Mesendoderm (in vitro differentiated cells): ENCODE measurements at regions not wholly inside any gene's neighbourhood (a gene's known extent, or its start where the extent isn't known, plus 50 kb on each side); places are given as distances from the start of the nearest gene placed in this dataset.

ENCODE experiments used
- DNase-seq: peaks from one replicate; pipeline ENCODE4 v3.0.0; 2013
- H2AK5ac ChIP-seq: 2 replicates; pipeline ENCODE4 v1.6.1; 2013; ENCODE audit warnings: low read length, inconsistent platforms
- H2BK120ac ChIP-seq: 2 replicates; pipeline ENCODE4 v1.6.1; 2013; ENCODE audit warnings: low read depth, mild to moderate bottlenecking, low read length, moderate library complexity, mixed read lengths
- H2BK15ac ChIP-seq: replicated peaks from 2 replicates; pipeline ENCODE4 v1.6.1; 2013; ENCODE audit warnings: low read depth, mild to moderate bottlenecking, moderate library complexity
- H2BK5ac ChIP-seq: 2 replicates; pipeline ENCODE4 v1.6.1; 2013; ENCODE audit warnings: low read length, inconsistent platforms
- H3K18ac ChIP-seq: 2 replicates; pipeline ENCODE4 v1.6.1; 2013; ENCODE audit warnings: mild to moderate bottlenecking, low read length, mixed read lengths
- H3K23ac ChIP-seq: one replicate; pipeline ENCODE4 v1.6.1; 2013; ENCODE audit warnings: low read length
- H3K27ac ChIP-seq: 2 replicates; pipeline ENCODE4 v1.5.1; 2013; ENCODE audit warnings: low read depth, mild to moderate bottlenecking, inconsistent platforms, low read length, moderate library complexity
- H3K27me3 ChIP-seq: 2 replicates; pipeline ENCODE4 v1.6.1; 2013; ENCODE audit warnings: low read length, control low read depth, mild to moderate bottlenecking, inconsistent platforms; ENCODE audit not compliant: insufficient read depth, poor library complexity
- H3K36me3 ChIP-seq: 2 replicates; pipeline ENCODE4 v1.6.1; 2013; ENCODE audit warnings: low read length, inconsistent platforms; ENCODE audit not compliant: control insufficient read depth, insufficient read depth
- H3K4ac ChIP-seq: one replicate; pipeline ENCODE4 v1.6.1; 2013; ENCODE audit warnings: low read depth, mild to moderate bottlenecking, low read length, moderate library complexity
- H3K4me1 ChIP-seq: 2 replicates; pipeline ENCODE4 v1.6.1; 2013; ENCODE audit warnings: low read depth, low read length, inconsistent platforms; ENCODE audit not compliant: control insufficient read depth
- H3K4me2 ChIP-seq: 2 replicates; pipeline ENCODE4 v1.6.1; 2013; ENCODE audit warnings: low read length
- H3K4me3 ChIP-seq: 2 replicates; pipeline ENCODE4 v1.5.1; 2013; ENCODE audit warnings: mild to moderate bottlenecking, low read length
- H3K56ac ChIP-seq: one replicate; pipeline ENCODE4 v1.6.1; 2013; ENCODE audit warnings: low read length
- H3K79me1 ChIP-seq: 2 replicates; pipeline ENCODE4 v1.6.1; 2013; ENCODE audit warnings: low read length, inconsistent platforms
- H3K79me2 ChIP-seq: 2 replicates; pipeline ENCODE4 v1.6.1; 2013; ENCODE audit warnings: mild to moderate bottlenecking, low read length; ENCODE audit not compliant: control insufficient read depth, insufficient read depth
- H3K9ac ChIP-seq: 2 replicates; pipeline ENCODE4 v1.6.1; 2013; ENCODE audit warnings: low read length, inconsistent platforms
- H4K5ac ChIP-seq: one replicate; pipeline ENCODE4 v1.6.1; 2013; ENCODE audit warnings: low read length
- H4K8ac ChIP-seq: one replicate; pipeline ENCODE4 v1.6.1; 2013; ENCODE audit warnings: low read depth, mild to moderate bottlenecking, control low read depth, low read length, moderate library complexity
- WGBS: extraction: QIAGEN DNeasy Blood & Tissue Kit; methylation state at CpG from one replicate; pipeline ENCODE4 v1.1.7; 2013; ENCODE audit warnings: low lambda C conversion rate, missing lambda C conversion rate; ENCODE audit not compliant: insufficient coverage; ENCODE audit errors: extremely low coverage; 5-methylcytosine and 5-hydroxymethylcytosine counted together

DNA sequence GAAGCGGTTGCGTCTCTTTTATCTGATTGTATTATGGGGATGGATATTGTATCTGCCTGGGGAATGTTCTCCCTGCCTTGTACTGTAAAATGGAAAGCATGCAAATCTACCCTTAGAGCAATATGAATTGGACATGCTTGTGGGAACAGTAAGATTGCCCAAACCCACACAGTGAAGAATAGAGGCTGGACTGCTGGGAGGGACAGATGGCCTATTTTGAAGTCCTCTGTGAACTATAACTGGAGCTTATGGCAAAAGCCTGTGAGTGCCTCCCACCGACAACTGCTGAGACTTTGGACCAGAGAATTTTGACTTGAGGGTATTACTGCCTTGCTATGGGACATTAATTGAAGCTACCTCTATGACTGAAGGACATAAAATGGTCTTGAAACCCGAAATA lies 168.9 kb downstream of the ERCC6L2 start:
- Histone ChIP-seq H2BK5ac (no peak overlapping the region), H3K36me3 (no peaks in the 10 kb centered on the region), H2BK15ac (no peak overlapping the region), H3K56ac (no peak overlapping the region), H3K79me2 (no peaks in the 10 kb centered on the region), H3K27me3 (no peaks in the 10 kb centered on the region), H3K4me1 (no peaks in the 10 kb centered on the region), H4K8ac (no peak overlapping the region), H3K27ac (no peak overlapping the region), H3K18ac (no peak overlapping the region), H3K4me2 (no peak overlapping the region), H2AK5ac (no peak overlapping the region), H3K9ac (no peak overlapping the region), H4K5ac (no peak overlapping the region), H3K79me1 (no peaks in the 10 kb centered on the region), H3K4me3 (no peak overlapping the region), H3K23ac (no peak overlapping the region), H3K4ac (no peak overlapping the region), H2BK120ac (no peak overlapping the region)
- WGBS = no CpG with 5 or more reads among the region's 4 CpGs
- no peak for DNase-seq

DNA sequence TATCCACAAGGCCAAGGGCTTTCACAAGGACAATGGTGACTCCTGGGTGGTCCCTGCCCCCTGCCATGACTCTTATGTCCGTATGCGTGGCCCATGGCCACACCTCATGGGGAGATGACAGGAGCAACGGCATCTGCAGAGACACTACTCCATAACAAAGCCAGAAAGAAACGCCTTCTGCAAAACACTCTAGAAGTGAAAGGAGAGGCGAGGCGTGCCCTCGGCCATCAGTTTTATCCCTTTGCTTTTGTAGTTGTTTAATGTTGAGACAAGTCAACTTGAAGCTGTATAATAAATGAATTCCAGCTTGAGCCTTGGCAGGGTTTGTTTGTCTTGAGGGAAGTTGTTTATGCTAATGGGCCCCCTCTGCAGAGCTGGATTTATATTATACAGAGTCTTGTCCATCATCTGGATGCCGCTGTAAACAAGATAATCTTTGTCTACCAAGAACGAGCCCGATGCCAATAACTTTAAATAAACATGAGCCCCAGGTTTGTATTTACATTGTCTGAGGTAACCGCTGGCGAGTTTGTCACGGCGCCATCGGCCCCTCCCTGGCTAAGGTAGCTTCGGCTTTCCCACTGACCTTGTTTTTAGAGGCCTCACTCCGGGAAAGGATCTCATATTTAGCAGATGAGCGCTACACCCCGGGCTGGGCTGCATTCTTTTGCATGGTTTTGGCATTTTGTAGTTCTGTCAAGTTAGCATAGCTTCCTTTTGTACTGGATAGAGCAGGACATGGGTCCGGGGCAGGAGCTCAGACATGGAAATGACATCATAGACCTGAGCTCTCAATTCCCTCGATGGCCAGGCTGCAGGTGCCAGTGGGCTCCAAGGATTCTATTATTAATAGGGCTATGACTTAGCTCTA lies 165.3 kb downstream of the ERCC6L2 start:
- no peak overlapping the region for H2BK15ac ChIP-seq
- no CpG with 5 or more reads among the region's 21 CpGs for WGBS
- H3K27me3 ChIP-seq = no peaks in the 10 kb centered on the region
- H3K36me3 ChIP-seq = no peaks in the 10 kb centered on the region
- no peak overlapping the region for H3K4me3 ChIP-seq
- no peak overlapping the region for H3K4ac ChIP-seq
- H3K79me2 ChIP-seq = no peaks in the 10 kb centered on the region
- H2BK5ac ChIP-seq = no peak overlapping the region
- no peaks in the 10 kb centered on the region for H3K4me1 ChIP-seq
- H4K8ac ChIP-seq = no peak overlapping the region
- H3K9ac ChIP-seq = no peak overlapping the region
- no peak overlapping the region for H2AK5ac ChIP-seq
- H3K79me1 ChIP-seq = no peaks in the 10 kb centered on the region
- no peak overlapping the region for H3K4me2 ChIP-seq
- no peak for DNase-seq
- no peak overlapping the region for H3K27ac ChIP-seq
- no peak overlapping the region for H3K23ac ChIP-seq
- H2BK120ac ChIP-seq = no peak overlapping the region
- no peak overlapping the region for H4K5ac ChIP-seq
- no peak overlapping the region for H3K18ac ChIP-seq
- H3K56ac ChIP-seq = no peak overlapping the region

DNA sequence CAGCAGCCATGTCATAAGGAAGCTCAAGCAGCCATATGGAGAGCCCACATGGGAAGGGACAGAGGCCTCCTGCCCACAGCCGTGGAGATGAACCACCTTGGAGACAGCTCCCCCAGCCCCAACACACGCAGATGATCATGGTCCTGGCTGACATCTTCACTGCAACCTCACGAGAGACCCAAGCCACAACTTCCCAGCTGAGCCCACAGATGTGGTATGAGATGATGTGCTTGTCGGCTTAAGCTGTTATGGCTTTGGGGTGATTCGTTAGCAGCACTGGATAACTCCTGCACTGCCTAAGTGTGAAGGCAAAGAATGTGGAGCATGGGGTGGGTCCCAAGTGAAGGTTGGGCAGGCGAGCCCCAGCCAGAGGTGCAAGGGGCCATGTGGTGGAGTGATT lies 163.4 kb downstream of the ERCC6L2 start:
- Histone ChIP-seq H2BK15ac (no peak overlapping the region), H3K9ac (no peak overlapping the region), H2AK5ac (no peak overlapping the region), H4K5ac (no peak overlapping the region), H3K18ac (no peak overlapping the region), H3K56ac (no peak overlapping the region), H3K4me1 (no peaks in the 10 kb centered on the region), H3K79me1 (no peaks in the 10 kb centered on the region), H3K27ac (no peak overlapping the region), H3K27me3 (no peaks in the 10 kb centered on the region), H3K4me3 (no peak overlapping the region), H4K8ac (no peak overlapping the region), H2BK5ac (no peak overlapping the region), H2BK120ac (no peak overlapping the region), H3K23ac (no peak overlapping the region), H3K4me2 (no peak overlapping the region), H3K4ac (no peak overlapping the region), H3K79me2 (no peaks in the 10 kb centered on the region), H3K36me3 (no peaks in the 10 kb centered on the region)
- WGBS = no CpG with 5 or more reads among the region's 6 CpGs
- DNase-seq = no peak

DNA sequence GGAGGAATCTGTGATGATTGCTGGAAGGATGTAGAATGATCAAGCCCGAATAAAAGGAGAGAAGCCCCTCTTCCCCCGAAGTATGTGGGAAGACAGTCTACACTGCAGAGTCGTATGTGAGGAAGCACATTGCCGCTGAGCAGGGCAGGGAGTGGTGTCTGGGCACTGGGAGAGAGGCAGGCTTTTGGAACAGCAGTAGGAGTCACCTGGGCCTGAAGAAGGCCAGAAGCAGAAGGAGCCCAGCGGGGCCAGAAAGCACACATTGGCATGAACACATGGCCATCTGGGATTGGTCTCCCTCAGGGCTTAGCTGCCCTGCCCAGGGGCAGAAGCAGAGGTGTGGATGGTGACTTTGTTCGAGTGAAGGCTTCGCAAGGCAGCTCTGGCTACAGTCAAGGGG lies 162.8 kb downstream of the ERCC6L2 start:
- H3K18ac ChIP-seq = no peak overlapping the region
- H2BK120ac ChIP-seq = no peak overlapping the region
- H2BK5ac ChIP-seq = no peak overlapping the region
- no peak overlapping the region for H2BK15ac ChIP-seq
- DNase-seq = no peak
- H3K79me2 ChIP-seq = no peaks in the 10 kb centered on the region
- H3K4ac ChIP-seq = no peak overlapping the region
- no peak overlapping the region for H4K5ac ChIP-seq
- H2AK5ac ChIP-seq = no peak overlapping the region
- no peak overlapping the region for H4K8ac ChIP-seq
- no CpG with 5 or more reads among the region's 7 CpGs for WGBS
- H3K4me2 ChIP-seq = no peak overlapping the region
- no peak overlapping the region for H3K4me3 ChIP-seq
- no peaks in the 10 kb centered on the region for H3K36me3 ChIP-seq
- H3K4me1 ChIP-seq = no peaks in the 10 kb centered on the region
- no peak overlapping the region for H3K23ac ChIP-seq
- no peaks in the 10 kb centered on the region for H3K27me3 ChIP-seq
- H3K27ac ChIP-seq = no peak overlapping the region
- H3K79me1 ChIP-seq = no peaks in the 10 kb centered on the region
- H3K9ac ChIP-seq = no peak overlapping the region
- no peak overlapping the region for H3K56ac ChIP-seq

DNA sequence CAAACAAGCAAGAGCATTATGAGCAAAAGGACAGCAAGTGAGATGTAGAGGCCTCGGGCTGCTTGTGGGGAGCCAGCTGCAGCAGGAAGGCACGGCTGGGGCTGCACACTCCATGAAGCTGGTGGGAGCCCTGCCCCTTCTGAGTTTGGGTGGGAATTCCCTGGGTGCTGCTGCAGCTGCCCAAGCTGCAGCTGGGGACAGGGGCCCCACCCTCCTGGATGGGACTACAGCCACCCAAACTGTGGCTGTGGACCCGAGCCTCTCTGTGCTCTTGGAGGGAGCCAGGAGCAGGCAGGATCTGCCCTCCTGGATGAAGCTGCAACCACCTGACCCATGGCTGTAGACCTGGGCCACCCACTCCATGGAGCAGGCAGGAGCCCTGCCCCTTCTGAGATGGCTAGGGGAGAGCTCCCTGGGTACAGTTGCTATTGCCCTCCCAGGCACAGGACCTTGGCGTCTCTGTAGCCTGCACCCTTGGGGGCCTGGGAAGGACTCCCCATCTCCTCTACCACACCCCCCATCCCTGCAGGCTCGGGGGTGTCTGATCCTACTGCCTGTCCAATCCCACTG lies 159.1 kb downstream of the ERCC6L2 start:
- H3K4me2 ChIP-seq = no peak overlapping the region
- no peaks in the 10 kb centered on the region for H3K4me1 ChIP-seq
- H3K4me3 ChIP-seq = no peak overlapping the region
- WGBS = no CpG with 5 or more reads among the region's 5 CpGs
- H3K79me1 ChIP-seq = no peaks in the 10 kb centered on the region
- H4K8ac ChIP-seq = no peak overlapping the region
- no peak overlapping the region for H2AK5ac ChIP-seq
- H4K5ac ChIP-seq = no peak overlapping the region
- no peak overlapping the region for H2BK15ac ChIP-seq
- H3K9ac ChIP-seq = no peak overlapping the region
- H3K4ac ChIP-seq = no peak overlapping the region
- H3K79me2 ChIP-seq = no peaks in the 10 kb centered on the region
- no peak for DNase-seq
- no peak overlapping the region for H3K18ac ChIP-seq
- no peak overlapping the region for H3K56ac ChIP-seq
- no peak overlapping the region for H3K23ac ChIP-seq
- H3K27me3 ChIP-seq = no peaks in the 10 kb centered on the region
- H3K36me3 ChIP-seq = no peaks in the 10 kb centered on the region
- H2BK120ac ChIP-seq = no peak overlapping the region
- no peak overlapping the region for H2BK5ac ChIP-seq
- H3K27ac ChIP-seq = no peak overlapping the region
